ENCODE measurements at regions not wholly inside any gene's neighbourhood (a gene's known extent, or its start where the extent isn't known, plus 50 kb on each side); places are given as distances from the start of the nearest gene placed in this dataset.
"Not testable (repeated sequence)": the region's sequence is repeated elsewhere in the genome, so short reads cannot be mapped to it uniquely, and the experiment has no call there.

DNA sequence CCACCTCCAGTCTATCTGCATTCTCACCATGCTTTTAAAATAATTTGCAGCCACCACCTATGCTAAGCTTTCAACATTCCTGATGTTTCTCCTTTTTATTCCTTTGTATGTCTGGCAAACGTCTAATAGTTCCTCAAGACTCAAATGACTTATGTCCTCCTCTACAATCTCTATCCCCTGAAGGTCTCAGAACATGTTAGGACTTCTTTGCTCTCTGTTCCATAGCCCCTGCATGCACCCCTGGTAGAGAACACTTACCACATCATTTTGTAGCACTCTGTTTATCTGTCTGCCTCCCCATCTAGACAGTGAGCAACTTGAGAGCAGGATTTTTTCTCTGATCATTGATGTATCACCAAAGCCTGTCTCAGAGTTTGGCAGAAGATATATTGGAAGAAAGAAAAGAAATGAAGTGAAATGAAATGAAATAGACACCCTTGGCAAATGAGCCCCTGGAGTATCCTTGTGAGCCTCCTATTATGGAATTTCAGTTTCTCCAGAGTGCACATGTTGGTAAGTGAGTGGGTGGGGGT is 1231.2 kb upstream of the FLRT2 start:
- no peak for DNase-seq

DNA sequence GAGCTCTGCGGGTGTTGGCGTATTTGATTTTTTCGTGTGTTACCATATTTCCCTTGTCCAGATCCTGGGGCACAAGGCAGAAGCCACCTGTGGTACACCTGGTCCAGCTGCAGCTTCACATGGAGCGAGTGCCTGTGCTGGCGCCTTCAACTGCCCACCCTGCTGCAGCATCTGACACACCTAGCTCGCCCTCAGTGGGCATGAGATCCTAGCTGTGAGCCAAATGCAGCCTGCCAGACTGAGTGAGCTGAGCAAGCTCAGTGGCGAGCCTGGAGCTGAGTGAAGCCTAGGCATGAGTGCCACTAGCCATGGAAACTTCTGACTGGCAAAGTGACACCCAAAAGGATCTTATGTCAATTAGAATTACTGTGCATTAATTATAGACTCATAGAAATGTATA is 1226.8 kb upstream of the FLRT2 start:
- DNase-seq = no peak

- DNase-seq = no peak
Measured at GRCh38 chr14:84312551-84312950, 1217.4 kb upstream of the FLRT2 start.

DNA sequence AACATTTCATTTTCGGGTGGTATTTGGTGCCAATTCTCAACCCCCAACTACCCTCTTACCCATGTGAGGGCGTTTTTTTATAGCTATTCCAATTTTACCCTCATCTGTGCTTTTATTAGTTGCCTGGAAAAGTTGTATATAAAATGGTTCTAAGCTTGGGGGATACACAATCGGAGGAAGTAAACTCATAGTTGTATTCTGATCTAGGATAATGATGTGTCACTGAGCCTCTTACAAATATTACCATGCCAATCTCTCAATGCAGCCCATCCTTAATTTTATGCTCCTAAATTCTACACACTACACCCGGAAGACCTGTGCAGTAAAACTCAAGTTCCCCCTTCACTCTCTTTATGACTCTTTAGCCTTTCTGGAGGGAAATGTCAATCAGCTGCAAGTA is 1206.5 kb upstream of the FLRT2 start:
- DNase-seq = no peak

- DNase-seq = no peak
Measured at GRCh38 chr14:84323978-84324377, 1206.0 kb upstream of the FLRT2 start.

DNA sequence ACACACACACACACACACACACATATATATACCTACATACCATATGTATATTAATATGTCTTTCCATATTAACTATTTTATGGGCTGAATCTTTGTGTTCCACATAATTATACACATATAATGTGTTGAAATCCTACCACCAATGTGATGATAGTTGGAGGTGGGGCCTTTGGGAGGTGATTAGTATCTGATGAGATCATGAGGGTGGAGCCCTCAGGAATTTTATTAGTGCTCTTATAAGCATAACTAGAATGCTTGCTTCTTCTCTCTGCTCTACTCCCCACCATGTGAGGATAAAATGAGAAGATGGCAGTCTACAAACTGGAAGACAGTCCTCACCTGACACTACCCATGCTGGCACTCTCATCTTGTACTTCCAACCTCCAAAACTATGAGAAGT is 1193.5 kb upstream of the FLRT2 start:
- DNase-seq = no peak

GRCh38 chr14:84340938-84341337 is 1189.0 kb upstream of the FLRT2 start:
- DNase-seq = no peak

DNA sequence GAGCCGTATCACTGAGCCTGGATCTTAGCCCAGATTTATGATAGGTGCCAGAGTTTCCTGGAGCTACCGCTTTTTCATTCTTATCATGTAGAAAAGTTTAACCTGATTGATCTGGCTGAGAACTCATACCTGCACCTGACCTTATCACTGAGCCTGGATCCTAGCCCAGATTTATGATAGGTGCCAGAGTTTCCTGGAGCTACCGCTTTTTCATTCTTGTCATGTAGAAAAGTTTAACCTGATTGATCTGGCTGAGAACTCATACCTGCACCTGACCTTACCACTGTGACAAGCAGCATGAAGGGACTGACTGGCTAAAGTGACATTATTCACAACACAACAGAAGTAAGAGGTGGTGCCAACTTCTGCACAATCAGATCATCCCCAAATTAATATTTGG is 1188.1 kb upstream of the FLRT2 start:
- not testable (repeated sequence) for DNase-seq

DNA sequence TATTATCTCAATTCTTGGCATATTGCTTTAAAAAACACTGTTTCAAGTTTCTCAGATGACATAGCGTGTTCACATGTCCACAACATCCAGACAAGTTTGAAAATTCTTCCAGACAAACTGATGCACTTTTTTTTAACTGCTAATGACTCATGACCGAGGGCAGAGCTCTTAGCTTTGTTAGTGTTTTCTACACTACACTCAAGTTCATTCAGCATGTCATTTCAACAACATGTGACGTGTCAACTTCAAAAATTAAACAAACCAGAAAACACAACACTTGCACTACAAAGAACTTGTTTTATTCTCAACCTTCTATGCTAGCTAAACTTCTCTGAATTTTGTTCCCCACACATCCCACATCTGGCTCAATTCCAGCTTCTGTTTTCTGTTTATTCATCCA is 1186.3 kb upstream of the FLRT2 start:
- DNase-seq = no peak

DNA sequence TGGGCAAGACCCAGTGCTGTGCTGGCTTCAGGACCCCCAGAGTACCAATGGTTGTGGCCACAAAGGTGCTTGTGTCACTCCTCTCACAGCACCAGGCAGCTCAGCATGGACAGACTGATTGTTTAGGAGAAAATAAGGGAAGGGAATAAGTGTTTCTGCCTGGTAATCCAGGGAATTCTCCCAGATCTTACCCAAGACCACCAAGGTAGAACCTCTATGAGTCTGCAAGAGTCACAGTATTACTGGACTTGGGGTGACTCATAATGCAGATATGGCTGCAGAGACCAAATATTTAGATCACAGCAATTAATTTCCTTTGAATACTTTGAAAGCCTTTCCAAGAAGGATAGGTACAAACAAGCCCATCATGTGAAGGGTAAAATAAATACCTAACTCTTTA is 1178.3 kb upstream of the FLRT2 start:
- DNase-seq = no peak

- no peak for DNase-seq
Measured at GRCh38 chr14:84361476-84361875, 1168.5 kb upstream of the FLRT2 start.

- no peak for DNase-seq
Measured at GRCh38 chr14:84375235-84375634, 1154.7 kb upstream of the FLRT2 start.

GRCh38 chr14:84390010-84390409 is 1139.9 kb upstream of the FLRT2 start:
- DNase-seq = no peak

GRCh38 chr14:84397631-84398030 is 1132.3 kb upstream of the FLRT2 start:
- no peak for DNase-seq

- no peak for DNase-seq
Measured at GRCh38 chr14:84399296-84399910, 1130.5 kb upstream of the FLRT2 start.

GRCh38 chr14:84401631-84402030 is 1128.3 kb upstream of the FLRT2 start:
- DNase-seq = no peak

- DNase-seq = no peak
Measured at GRCh38 chr14:84403585-84403984, 1126.4 kb upstream of the FLRT2 start.

- no peak for DNase-seq
Measured at GRCh38 chr14:84404246-84404645, 1125.7 kb upstream of the FLRT2 start.

- DNase-seq = no peak
Measured at GRCh38 chr14:84409435-84409834, 1120.5 kb upstream of the FLRT2 start.

DNA sequence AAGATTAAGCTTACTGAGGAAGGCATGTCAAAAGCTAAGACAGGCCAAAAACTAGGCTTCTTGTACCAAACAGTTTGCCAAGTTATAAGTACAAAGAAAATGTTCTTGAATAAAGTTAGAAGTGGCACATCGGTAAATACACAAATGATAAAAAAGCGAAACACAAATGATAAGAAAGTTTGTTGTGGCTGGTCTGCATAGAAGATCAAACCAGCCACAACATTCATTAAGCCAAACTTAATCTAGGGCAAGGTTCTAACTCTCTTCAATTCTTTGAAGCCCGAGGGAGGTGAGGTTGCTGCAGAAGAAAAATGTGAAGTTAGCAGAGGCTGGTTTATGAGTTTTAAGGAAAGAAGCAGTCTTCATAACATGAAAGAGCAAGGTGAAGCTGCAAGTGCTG is 1119.6 kb upstream of the FLRT2 start:
- no peak for DNase-seq

- no peak for DNase-seq
Measured at GRCh38 chr14:84420221-84420620, 1109.7 kb upstream of the FLRT2 start.

DNA sequence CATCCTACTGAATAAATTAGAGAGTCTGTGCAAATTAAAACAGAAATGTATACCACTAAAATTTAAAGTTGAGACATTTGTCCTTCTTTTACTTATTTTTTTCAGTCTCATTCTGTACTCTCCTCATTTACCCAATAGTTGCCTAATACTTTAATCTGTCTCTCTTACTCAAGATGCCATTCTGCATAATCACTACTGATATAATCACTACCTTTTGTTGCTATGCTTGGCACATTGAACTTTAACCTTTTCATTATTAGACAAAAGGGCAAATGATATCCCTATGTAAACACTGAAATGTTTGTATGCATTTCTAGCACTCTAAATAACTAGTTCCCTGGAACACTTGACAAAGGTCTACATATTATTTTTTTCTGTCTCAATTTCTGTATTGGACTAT is 1108.3 kb upstream of the FLRT2 start:
- DNase-seq = no peak

DNA sequence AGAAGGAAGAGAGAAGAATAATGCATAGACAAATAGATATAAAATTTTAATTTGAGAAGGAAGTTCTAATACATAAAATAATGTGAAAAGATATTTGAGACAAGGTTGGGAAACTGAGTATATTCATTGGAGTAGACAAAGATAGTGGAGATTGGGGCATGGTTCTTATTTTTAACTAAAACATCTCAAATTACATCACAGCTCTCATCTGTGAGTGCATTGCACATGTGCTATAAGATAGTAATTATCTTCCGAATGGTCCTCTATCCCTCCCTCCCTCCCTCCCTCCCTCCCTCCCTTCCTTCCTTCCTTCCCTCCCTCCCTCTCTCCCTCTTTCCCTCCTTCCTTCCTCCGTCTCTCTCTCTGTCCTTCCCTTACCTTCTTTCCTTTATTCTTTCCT is 1104.0 kb upstream of the FLRT2 start:
- DNase-seq = no peak

- DNase-seq = no peak
Measured at GRCh38 chr14:84432676-84433075, 1097.3 kb upstream of the FLRT2 start.

- no peak for DNase-seq
Measured at GRCh38 chr14:84433961-84434360, 1096.0 kb upstream of the FLRT2 start.
